ENCODE measurements at regions not wholly inside any gene's neighbourhood (a gene's known extent, or its start where the extent isn't known, plus 50 kb on each side); places are given as distances from the start of the nearest gene placed in this dataset.

- Histone ChIP-seq H3K9me3 (ENCODE audit: severe bottlenecking) (no peaks in the 10 kb centered on the region), H3K27me3 (ENCODE audit: insufficient read depth, low read depth, severe bottlenecking) (peaks cover 2% of the 10 kb centered on the region), H3K36me3 (no peaks in the 10 kb centered on the region), H3K27ac (no peak overlapping the region), H3K4me3 (ENCODE audit: low read depth, low read length) (no peak overlapping the region)
- TF ChIP-seq, protein P1, sequence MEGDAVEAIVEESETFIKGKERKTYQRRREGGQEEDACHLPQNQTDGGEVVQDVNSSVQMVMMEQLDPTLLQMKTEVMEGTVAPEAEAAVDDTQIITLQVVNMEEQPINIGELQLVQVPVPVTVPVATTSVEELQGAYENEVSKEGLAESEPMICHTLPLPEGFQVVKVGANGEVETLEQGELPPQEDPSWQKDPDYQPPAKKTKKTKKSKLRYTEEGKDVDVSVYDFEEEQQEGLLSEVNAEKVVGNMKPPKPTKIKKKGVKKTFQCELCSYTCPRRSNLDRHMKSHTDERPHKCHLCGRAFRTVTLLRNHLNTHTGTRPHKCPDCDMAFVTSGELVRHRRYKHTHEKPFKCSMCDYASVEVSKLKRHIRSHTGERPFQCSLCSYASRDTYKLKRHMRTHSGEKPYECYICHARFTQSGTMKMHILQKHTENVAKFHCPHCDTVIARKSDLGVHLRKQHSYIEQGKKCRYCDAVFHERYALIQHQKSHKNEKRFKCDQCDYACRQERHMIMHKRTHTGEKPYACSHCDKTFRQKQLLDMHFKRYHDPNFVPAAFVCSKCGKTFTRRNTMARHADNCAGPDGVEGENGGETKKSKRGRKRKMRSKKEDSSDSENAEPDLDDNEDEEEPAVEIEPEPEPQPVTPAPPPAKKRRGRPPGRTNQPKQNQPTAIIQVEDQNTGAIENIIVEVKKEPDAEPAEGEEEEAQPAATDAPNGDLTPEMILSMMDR (IDR thresholded peaks at IDR 0.05; ENCODE audit: low read depth, low read length) = no peak
- no peak for DNase-seq
These were observed 51.5 kb upstream of the DDR1 start for GRCh38 chr6:30832864-30833263.

- Histone ChIP-seq H3K4me3 (ENCODE audit: low read depth, low read length) (no peak overlapping the region), H3K27ac (no peak overlapping the region), H3K27me3 (ENCODE audit: insufficient read depth, low read depth, severe bottlenecking) (peaks cover 2% of the 10 kb centered on the region), H3K9me3 (ENCODE audit: severe bottlenecking) (no peaks in the 10 kb centered on the region), H3K36me3 (no peaks in the 10 kb centered on the region)
- TF ChIP-seq, protein P1 (IDR thresholded peaks at IDR 0.05; ENCODE audit: low read depth, low read length) = no peak
- no peak for DNase-seq
These were observed 53.9 kb upstream of the DDR1 start for GRCh38 chr6:30830438-30830837.

- Histone ChIP-seq H3K4me3 (ENCODE audit: low read depth, low read length) (no peak overlapping the region), H3K27ac (no peak overlapping the region)
- peak; percentile 32 for DNase-seq
These were observed 54.6 kb upstream of the DDR1 start for GRCh38 chr6:30829639-30830255.

DNA sequence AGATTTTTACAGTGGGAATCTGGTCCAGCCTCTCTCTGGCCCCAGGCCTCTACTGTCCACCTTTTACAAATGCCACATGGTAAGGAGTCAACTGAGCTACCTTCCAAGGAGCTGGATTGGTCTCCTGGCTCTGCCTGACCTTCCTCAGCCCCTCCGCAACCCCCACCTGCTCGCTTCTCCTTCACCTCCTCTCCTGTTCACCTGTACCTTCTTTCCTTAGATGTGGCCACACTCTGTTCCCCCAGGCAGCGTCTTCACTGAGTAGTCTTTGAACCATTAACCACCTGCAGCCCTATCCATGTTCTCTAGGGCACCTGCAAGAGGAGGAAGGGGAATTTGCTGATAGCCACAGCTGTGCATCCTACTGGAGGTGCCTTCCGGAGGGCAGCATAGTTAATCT is 55.3 kb upstream of the DDR1 start:
- TF ChIP-seq, protein P1 (IDR thresholded peaks at IDR 0.05; ENCODE audit: low read depth, low read length) = no peak
- Histone ChIP-seq H3K36me3 (no peaks in the 10 kb centered on the region), H3K27ac (no peak overlapping the region), H3K27me3 (ENCODE audit: insufficient read depth, low read depth, severe bottlenecking) (peaks cover 2% of the 10 kb centered on the region), H3K9me3 (ENCODE audit: severe bottlenecking) (no peaks in the 10 kb centered on the region), H3K4me3 (ENCODE audit: low read depth, low read length) (no peak overlapping the region)
- DNase-seq = no peak

More at GRCh38 chr6:30829639-30830255, 54.6 kb upstream of the DDR1 start:
- TF ChIP-seq, protein P1 (IDR thresholded peaks at IDR 0.05; ENCODE audit: low read depth, low read length) = peak; percentile 35; the same call in 1 of the 2 replicates
- H3K36me3 ChIP-seq = no peaks in the 10 kb centered on the region
- peaks cover 2% of the 10 kb centered on the region for H3K27me3 ChIP-seq (ENCODE audit: insufficient read depth, low read depth, severe bottlenecking)
- H3K9me3 ChIP-seq (ENCODE audit: severe bottlenecking) = no peaks in the 10 kb centered on the region

DNA sequence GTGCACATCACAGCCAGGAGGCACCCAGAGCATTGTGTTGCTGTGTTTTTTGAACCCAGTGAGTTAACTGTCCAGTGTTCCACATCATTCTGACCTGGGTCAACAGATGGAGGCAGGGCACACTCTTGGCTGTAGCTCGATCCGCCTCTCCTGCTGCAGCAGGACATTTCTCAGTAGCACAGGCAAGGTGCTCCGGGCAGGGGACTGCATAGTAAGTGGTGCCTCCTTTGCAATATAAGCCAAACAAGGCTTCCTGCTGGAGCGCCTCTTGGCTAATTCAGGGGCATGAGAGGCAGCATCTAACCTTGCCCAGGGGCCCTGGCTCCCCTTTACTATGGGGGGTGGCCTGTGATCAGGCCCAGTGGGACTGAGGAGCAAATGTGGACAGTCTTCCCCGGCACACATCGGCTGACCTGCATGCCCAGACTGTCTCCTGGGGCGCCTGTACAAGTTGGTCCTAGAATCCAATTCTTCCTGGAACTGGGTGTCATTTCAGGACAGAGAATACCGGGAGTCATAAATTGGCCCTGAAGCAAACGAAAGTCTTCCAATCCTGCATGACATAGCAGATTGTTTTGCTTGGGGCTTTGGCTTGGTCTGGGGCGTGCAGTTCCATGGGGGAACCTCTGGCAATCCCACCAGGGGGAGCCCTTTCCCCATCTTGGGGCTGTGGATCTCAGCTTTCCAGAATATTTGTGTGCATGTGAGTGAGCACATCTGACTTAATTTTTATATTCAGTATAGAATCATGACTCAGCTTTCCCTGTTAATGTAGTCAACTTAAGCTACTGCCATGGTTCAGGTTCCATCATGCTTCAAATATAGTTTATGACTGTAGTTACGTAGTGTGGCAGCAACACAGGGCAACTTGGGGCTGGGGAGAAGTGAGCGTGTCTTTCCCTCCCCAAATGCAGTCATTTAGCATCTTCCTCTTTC is 56.0 kb upstream of the DDR1 start:
- TF ChIP-seq, protein P1 (IDR thresholded peaks at IDR 0.05; ENCODE audit: low read depth, low read length) = peak; percentile 95
- Histone ChIP-seq H3K27ac (no peak overlapping the region), H3K27me3 (ENCODE audit: insufficient read depth, low read depth, severe bottlenecking) (peaks cover 2% of the 10 kb centered on the region), H3K36me3 (no peaks in the 10 kb centered on the region), H3K9me3 (ENCODE audit: severe bottlenecking) (no peaks in the 10 kb centered on the region), H3K4me3 (ENCODE audit: low read depth, low read length) (no peak overlapping the region)
- peak; percentile 88 for DNase-seq
